ENCODE measurements at regions not wholly inside any gene's neighbourhood (a gene's known extent, or its start where the extent isn't known, plus 50 kb on each side); places are given as distances from the start of the nearest gene placed in this dataset.

DNA sequence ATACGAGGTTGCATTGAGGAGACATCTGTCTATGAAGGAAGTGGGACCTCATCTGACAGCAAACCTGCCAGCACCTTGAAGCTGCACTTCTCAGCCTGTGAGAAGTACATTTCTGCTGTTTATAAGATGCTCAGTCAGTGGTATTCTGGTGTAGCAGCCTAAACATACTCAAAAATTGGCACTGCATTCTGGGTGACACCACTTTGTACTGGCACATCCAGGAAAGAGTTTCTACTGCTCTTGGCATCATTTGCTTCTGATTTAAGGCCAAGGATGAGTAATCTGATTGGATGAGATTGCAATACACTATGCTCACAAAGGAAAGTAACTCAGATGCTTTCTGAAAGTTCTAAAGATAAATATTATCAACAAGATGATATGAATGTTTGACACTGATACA, 275.4 kb upstream of the TFAP2D start:
- TF ChIP-seq GATA2 (IDR thresholded peaks at IDR 0.05; ENCODE audit: low read depth, low read length) (no peak), GATA3 (IDR thresholded peaks at IDR 0.05; ENCODE audit: low read depth, low read length) (no peak)

Measured in SH-SY5Y (cell line).